K562 (cell line): ENCODE measurements at regions not wholly inside any gene's neighbourhood (a gene's known extent, or its start where the extent isn't known, plus 50 kb on each side); places are given as distances from the start of the nearest gene placed in this dataset.

ENCODE experiments used
- ATAC-seq: fragments of 200-7000 bp; cut with Tn5 transposase; 3 replicates; pipeline ENCODE4 v1.9.1; 2020; ENCODE audit warnings: moderate library complexity
- BruUV-seq: library from RNA; stranded (reverse); fragments of 400-500 nt; replicated peaks from 2 replicates; lab custom pipeline; 2021; lab: Mats Ljungman, UMichigan
- CTCF ChIA-PET: fragments of 300-600 bp; formaldehyde crosslinking; extraction: SDS; loops from one replicate; lab custom pipeline; 2021; ENCODE audit warnings: low intra/inter-chr PET ratio; lab: Yijun Ruan, JAX
- POLR2A ChIA-PET: fragments of 300-600, 350-650 bp; sonication (Branson Sonifier 250); formaldehyde crosslinking; extraction: SDS; loops from one replicate; lab custom pipeline; 2021; ENCODE audit warnings: antibody characterized with exemption, inconsistent platforms; lab: Yijun Ruan, JAX
- DNase-seq, 4 experiments: peaks; one replicate each; pipeline versions ENCODE4 v3.0.0 to v3.0.0-alpha.2; 2011 to 2018; ENCODE audit warnings: low spot score in 3 of 4, mixed read lengths in 3 of 4; ENCODE audit errors: extremely low read depth in 1 of 4
- FAIRE-seq: peaks from 2 replicates; lab custom pipeline; 2011; peaks lifted over from hg19 to GRCh38; lab: Jason Lieb, UNC
- H2AFZ ChIP-seq: 2 replicates; pipeline ENCODE4 v1.6.0; 2011; ENCODE audit warnings: low read depth, low read length, control low read depth, inconsistent platforms
- H3K27ac ChIP-seq: fragments of 200-600 bp; 3 replicates; pipeline ENCODE4 v1.8.0; 2011; ENCODE audit warnings: low read depth, mild to moderate bottlenecking, control low read depth, inconsistent platforms, low read length, moderate library complexity, mixed read lengths; ENCODE audit errors: extremely low read depth
- H3K27me3 ChIP-seq, 2 experiments: fragments of 300-600 bp in 1 of 2; 2 replicates in 1 of 2; 3 replicates in 1 of 2; pipeline versions ENCODE4 v1.6.0 to v1.8.0; 2011; ENCODE audit warnings: inconsistent platforms in 2 of 2, low read length in 2 of 2, mild to moderate bottlenecking in 1 of 2, mixed read lengths in 1 of 2, moderate library complexity in 1 of 2; ENCODE audit not compliant: control insufficient read depth in 2 of 2, insufficient read depth in 2 of 2
- H3K36me3 ChIP-seq: fragments of 300-600 bp; 3 replicates; pipeline ENCODE4 v1.8.0; 2011; ENCODE audit warnings: mild to moderate bottlenecking, low read length, inconsistent platforms; ENCODE audit not compliant: control insufficient read depth, insufficient read depth
- H3K4me1 ChIP-seq, 2 experiments: fragments of 200-600 bp in 1 of 2; replicated peaks in 1 of 2; 2 replicates in 1 of 2; 3 replicates in 1 of 2; pipeline versions ENCODE4 v1.5.1 to v1.8.0; 2011; ENCODE audit warnings: inconsistent platforms in 2 of 2, low read length in 2 of 2, mild to moderate bottlenecking in 1 of 2, mixed read lengths in 1 of 2, moderate library complexity in 1 of 2; ENCODE audit not compliant: control insufficient read depth in 2 of 2, insufficient read depth in 2 of 2
- H3K4me2 ChIP-seq: 2 replicates; pipeline ENCODE4 v1.6.1; 2011; ENCODE audit warnings: low read length, control low read depth, inconsistent platforms, mixed read lengths; ENCODE audit not compliant: insufficient read depth
- H3K4me3 ChIP-seq: fragments of 200-600 bp; sonication (generic), shearing (Covaris generic); 2 replicates; pipeline ENCODE4 v1.5.1; 2016; ENCODE audit warnings: control low read depth, inconsistent platforms
- H3K79me2 ChIP-seq: fragments of 200-600 bp; 3 replicates; pipeline ENCODE4 v1.8.0; 2011; ENCODE audit warnings: low read length, inconsistent platforms; ENCODE audit not compliant: control insufficient read depth, insufficient read depth
- H3K9ac ChIP-seq, 2 experiments: 2 replicates each; pipeline versions ENCODE4 v1.6.0 to v1.6.1; 2011; ENCODE audit warnings: low read depth in 2 of 2, low read length in 2 of 2, control low read depth in 1 of 2, inconsistent platforms in 1 of 2, mild to moderate bottlenecking in 1 of 2, mixed read lengths in 1 of 2; ENCODE audit not compliant: insufficient read depth in 1 of 2
- H3K9me1 ChIP-seq: one replicate; pipeline ENCODE4 v1.6.0; 2011; ENCODE audit warnings: inconsistent platforms, mild to moderate bottlenecking, low read length, moderate library complexity; ENCODE audit not compliant: control insufficient read depth, insufficient read depth
- H3K9me3 ChIP-seq: replicated peaks from 2 replicates; pipeline ENCODE4 v1.5.1; 2011; ENCODE audit warnings: low read depth, low read length, inconsistent platforms; ENCODE audit not compliant: control insufficient read depth, insufficient read depth
- H4K20me1 ChIP-seq: replicated peaks from 2 replicates; pipeline ENCODE4 v1.6.1; 2011; ENCODE audit warnings: low read length, inconsistent platforms, mixed read lengths; ENCODE audit not compliant: control insufficient read depth, insufficient read depth
- CEBPG ChIP-seq, 3 experiments: fragments of 200-800 bp in 1 of 3; sonication (Bioruptor generic) in 1 of 3; sonication (generic) in 1 of 3; formaldehyde crosslinking in 1 of 3; IDR thresholded peaks in 2 of 3; conservative IDR thresholded peaks in 1 of 3; 2 replicates each; pipeline versions ENCODE4 v1.6.1 to v1.8.0; 2016 to 2022; ENCODE audit warnings: missing compliant biosample characterization in 2 of 3, missing genetic modification characterization in 2 of 3, mild to moderate bottlenecking in 1 of 3, missing genetic modification reagents in 1 of 3
- DMBX1 ChIP-seq: fragments of 250-450 bp; sonication (Bioruptor Pico); IDR thresholded peaks from 2 replicates; pipeline ENCODE4 v1.8.0; 2022; ENCODE audit warnings: inconsistent platforms, mild to moderate bottlenecking, moderate library complexity, borderline replicate concordance
- HDAC6 ChIP-seq: IDR thresholded peaks from 2 replicates; pipeline ENCODE4 v1.6.1; 2012; ENCODE audit warnings: low read depth, mild to moderate bottlenecking, control low read depth, inconsistent platforms, low read length, moderate library complexity
- MIER1 ChIP-seq: fragments of 450-650 bp; IDR thresholded peaks from 2 replicates; pipeline ENCODE4 v1.6.1; 2016; ENCODE audit warnings: antibody characterized with exemption, mild to moderate bottlenecking, low read depth
- MTA2 ChIP-seq: fragments of 450-650 bp; IDR thresholded peaks from 2 replicates; pipeline ENCODE4 v1.6.1; 2016; ENCODE audit warnings: low read depth
- NFRKB ChIP-seq: fragments of 450-650 bp; IDR thresholded peaks from 2 replicates; pipeline ENCODE4 v1.6.1; 2016; ENCODE audit warnings: low read depth
- NR2C2 ChIP-seq, 2 experiments: fragments of 200-800 bp in 1 of 2; sonication (Bioruptor generic) in 1 of 2; sonication (generic) in 1 of 2; formaldehyde crosslinking in 1 of 2; IDR thresholded peaks; 2 replicates each; pipeline versions ENCODE4 v1.6.1 to v1.8.0; 2016 to 2022; ENCODE audit warnings: mild to moderate bottlenecking in 1 of 2, missing compliant biosample characterization in 1 of 2, missing genetic modification characterization in 1 of 2, missing genetic modification reagents in 1 of 2
- POLR2B ChIP-seq: fragments of 450-650 bp; IDR thresholded peaks from 2 replicates; pipeline ENCODE4 v1.6.1; 2018; ENCODE audit warnings: low read depth; ENCODE audit not compliant: partially characterized antibody
- RAD51 ChIP-seq: fragments of 450-650 bp; IDR thresholded peaks from 2 replicates; pipeline ENCODE4 v1.7.1; 2016; ENCODE audit warnings: low read depth, mild to moderate bottlenecking, borderline replicate concordance
- SMARCA5 ChIP-seq: fragments of 450-650 bp; IDR thresholded peaks from 2 replicates; pipeline ENCODE4 v1.6.1; 2016
- SMC3 ChIP-seq: conservative IDR thresholded peaks from 2 replicates; pipeline ENCODE4 v1.6.1; 2011; ENCODE audit warnings: low read depth, low read length, improper control_type of control experiment; ENCODE audit not compliant: insufficient read depth
- TCF3 ChIP-seq: sonication (generic); formaldehyde crosslinking; IDR thresholded peaks from 2 replicates; pipeline ENCODE4 v1.4.0; 2020; ENCODE audit warnings: mild to moderate bottlenecking, missing genetic modification reagents
- TSC22D4 ChIP-seq: fragments of 450-650 bp; IDR thresholded peaks from 2 replicates; pipeline ENCODE4 v1.6.1; 2016; ENCODE audit warnings: missing genetic modification characterization, missing biosample characterization, control low read depth
- ZNF274 ChIP-seq: IDR thresholded peaks from 2 replicates; pipeline ENCODE4 v1.6.1; 2011; ENCODE audit warnings: low read depth, mild to moderate bottlenecking, low read length, moderate library complexity, borderline replicate concordance
- WGBS: fragments of 100-300 bp; shearing (Covaris generic); methylation state at CpG from one replicate; pipeline ENCODE4 v1.1.6; 2016; ENCODE audit warnings: low coverage, mixed read lengths; ENCODE audit not compliant: insufficient coverage; ENCODE audit errors: missing lambda C conversion rate; 5-methylcytosine and 5-hydroxymethylcytosine counted together
- in situ Hi-C: fragments of 300-500 bp; cut with MboI; formaldehyde crosslinking; loops from 4 replicates; pipeline ENCODE4 v1.15.0; 2018; ENCODE audit warnings: inconsistent platforms, mixed read lengths
- intact Hi-C: fragments of 100-400 bp; cut with micrococcal nuclease; formaldehyde crosslinking; loops from 2 replicates; pipeline ENCODE4 v1.14.2; 2022
- TF ChIP-seq, protein P1 (sequence below): sonication (generic); formaldehyde crosslinking; IDR thresholded peaks from 2 replicates; pipeline ENCODE4 v1.8.0; 2022; ENCODE audit warnings: mild to moderate bottlenecking, missing genetic modification reagents
- TF ChIP-seq, protein P2 (sequence below): fragments of 250-450 bp; sonication (Bioruptor Pico); IDR thresholded peaks from 2 replicates; pipeline ENCODE4 v1.9.0; 2021; ENCODE audit warnings: mild to moderate bottlenecking, inconsistent platforms
- TF ChIP-seq, protein P3 (sequence below): sonication (generic); formaldehyde crosslinking; IDR thresholded peaks from 2 replicates; pipeline ENCODE4 v1.8.1; 2023; ENCODE audit warnings: mild to moderate bottlenecking, missing genetic modification reagents

DNA sequence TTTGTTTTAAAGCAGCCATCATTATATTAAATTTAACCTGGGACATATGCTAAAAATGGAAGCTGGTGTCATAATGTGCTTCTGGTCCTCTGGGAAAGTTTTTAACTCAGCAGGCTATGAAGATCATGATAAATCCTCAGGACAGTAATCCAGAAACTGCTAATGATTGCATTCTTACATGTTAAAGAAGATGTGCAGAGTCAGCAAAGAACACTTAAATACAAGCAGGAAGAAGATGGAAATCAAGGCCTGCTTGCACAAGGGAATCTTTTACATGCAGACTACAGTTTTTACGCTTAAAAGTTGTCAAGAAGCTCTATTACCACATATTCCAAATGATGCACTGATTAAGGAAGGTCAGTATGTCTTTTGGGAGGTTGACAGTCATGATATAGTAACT is 246.0 kb upstream of the PTPRD start (continued):
- no peak for TF ChIP-seq MIER1
- TF ChIP-seq SMC3: no peak
- no peak for TF ChIP-seq NR2C2 (CRISPR knock-in tag; IDR thresholded peaks at IDR 0.05)
- no peak for TF ChIP-seq NR2C2 (tag; IDR thresholded peaks at IDR 0.05)
- no peak for TF ChIP-seq CEBPG (CRISPR knock-in tag; IDR thresholded peaks at IDR 0.05)
- no peak for TF ChIP-seq CEBPG (tag; conservative IDR thresholded peaks at IDR 0.05 in 1 of 2, IDR thresholded peaks at IDR 0.05 in 1 of 2)

DNA sequence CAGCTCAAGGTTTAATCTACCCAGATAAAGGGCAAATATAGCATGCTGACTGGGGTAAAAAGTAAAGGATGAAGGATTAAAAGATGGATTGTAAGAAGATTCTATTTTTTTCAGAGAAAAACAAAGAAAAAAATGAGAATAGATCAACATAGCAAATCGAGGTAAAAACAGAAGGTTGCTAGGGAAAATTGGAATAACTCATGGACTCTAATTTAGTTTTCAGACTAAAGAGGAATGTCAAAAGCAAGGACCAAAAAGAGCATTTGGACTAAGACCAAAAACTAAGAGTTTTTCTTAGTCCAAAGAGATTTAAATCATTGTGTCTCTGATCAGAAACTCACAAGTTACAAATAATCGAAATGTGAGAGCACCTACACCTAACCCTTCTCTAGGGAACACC is 250.7 kb upstream of the PTPRD start:
- Histone ChIP-seq H3K9ac (no peak overlapping the region), H3K79me2 (no peaks in the 10 kb centered on the region), H3K36me3 (no peaks in the 10 kb centered on the region), H3K4me3 (no peak overlapping the region), H3K4me1 (no peaks in the 10 kb centered on the region), H3K27me3 (no peaks in the 10 kb centered on the region), H4K20me1 (no peaks in the 10 kb centered on the region), H2AFZ (no peak overlapping the region), H3K9me1 (no peaks in the 10 kb centered on the region), H3K9me3 (no peaks in the 10 kb centered on the region), H3K4me2 (no peak overlapping the region), H3K27ac (no peak overlapping the region)
- WGBS: 0% methylated on average over 2 of the region's 2 CpGs
- no TSS peak for BruUV-seq
- in situ Hi-C loops (no loop called here), intact Hi-C loops (no loop called here)
- POLR2A ChIA-PET: no interaction called here
- FAIRE-seq (no peak), DNase-seq (no peak), ATAC-seq (no peak)
- CTCF ChIA-PET: no interaction called here
- TF ChIP-seq TCF3 (CRISPR knock-in tag) (no peak), RAD51 (no peak), ZNF274 (no peak), HDAC6 (no peak), TSC22D4 (no peak), DMBX1 (CRISPR knock-in tag) (no peak), NFRKB (no peak), MTA2 (no peak), SMARCA5 (no peak), POLR2B (no peak)
- TF ChIP-seq, protein P1, sequence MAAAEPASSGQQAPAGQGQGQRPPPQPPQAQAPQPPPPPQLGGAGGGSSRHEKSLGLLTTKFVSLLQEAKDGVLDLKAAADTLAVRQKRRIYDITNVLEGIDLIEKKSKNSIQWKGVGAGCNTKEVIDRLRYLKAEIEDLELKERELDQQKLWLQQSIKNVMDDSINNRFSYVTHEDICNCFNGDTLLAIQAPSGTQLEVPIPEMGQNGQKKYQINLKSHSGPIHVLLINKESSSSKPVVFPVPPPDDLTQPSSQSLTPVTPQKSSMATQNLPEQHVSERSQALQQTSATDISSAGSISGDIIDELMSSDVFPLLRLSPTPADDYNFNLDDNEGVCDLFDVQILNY (CRISPR knock-in tag): no peak
- TF ChIP-seq, protein P2, sequence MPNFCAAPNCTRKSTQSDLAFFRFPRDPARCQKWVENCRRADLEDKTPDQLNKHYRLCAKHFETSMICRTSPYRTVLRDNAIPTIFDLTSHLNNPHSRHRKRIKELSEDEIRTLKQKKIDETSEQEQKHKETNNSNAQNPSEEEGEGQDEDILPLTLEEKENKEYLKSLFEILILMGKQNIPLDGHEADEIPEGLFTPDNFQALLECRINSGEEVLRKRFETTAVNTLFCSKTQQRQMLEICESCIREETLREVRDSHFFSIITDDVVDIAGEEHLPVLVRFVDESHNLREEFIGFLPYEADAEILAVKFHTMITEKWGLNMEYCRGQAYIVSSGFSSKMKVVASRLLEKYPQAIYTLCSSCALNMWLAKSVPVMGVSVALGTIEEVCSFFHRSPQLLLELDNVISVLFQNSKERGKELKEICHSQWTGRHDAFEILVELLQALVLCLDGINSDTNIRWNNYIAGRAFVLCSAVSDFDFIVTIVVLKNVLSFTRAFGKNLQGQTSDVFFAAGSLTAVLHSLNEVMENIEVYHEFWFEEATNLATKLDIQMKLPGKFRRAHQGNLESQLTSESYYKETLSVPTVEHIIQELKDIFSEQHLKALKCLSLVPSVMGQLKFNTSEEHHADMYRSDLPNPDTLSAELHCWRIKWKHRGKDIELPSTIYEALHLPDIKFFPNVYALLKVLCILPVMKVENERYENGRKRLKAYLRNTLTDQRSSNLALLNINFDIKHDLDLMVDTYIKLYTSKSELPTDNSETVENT (CRISPR knock-in tag): no peak
- TF ChIP-seq, protein P3, sequence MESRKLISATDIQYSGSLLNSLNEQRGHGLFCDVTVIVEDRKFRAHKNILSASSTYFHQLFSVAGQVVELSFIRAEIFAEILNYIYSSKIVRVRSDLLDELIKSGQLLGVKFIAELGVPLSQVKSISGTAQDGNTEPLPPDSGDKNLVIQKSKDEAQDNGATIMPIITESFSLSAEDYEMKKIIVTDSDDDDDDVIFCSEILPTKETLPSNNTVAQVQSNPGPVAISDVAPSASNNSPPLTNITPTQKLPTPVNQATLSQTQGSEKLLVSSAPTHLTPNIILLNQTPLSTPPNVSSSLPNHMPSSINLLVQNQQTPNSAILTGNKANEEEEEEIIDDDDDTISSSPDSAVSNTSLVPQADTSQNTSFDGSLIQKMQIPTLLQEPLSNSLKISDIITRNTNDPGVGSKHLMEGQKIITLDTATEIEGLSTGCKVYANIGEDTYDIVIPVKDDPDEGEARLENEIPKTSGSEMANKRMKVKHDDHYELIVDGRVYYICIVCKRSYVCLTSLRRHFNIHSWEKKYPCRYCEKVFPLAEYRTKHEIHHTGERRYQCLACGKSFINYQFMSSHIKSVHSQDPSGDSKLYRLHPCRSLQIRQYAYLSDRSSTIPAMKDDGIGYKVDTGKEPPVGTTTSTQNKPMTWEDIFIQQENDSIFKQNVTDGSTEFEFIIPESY (CRISPR knock-in tag): no peak
